NB4 (cell line): ENCODE measurements at regions not wholly inside any gene's neighbourhood (a gene's known extent, or its start where the extent isn't known, plus 50 kb on each side); places are given as distances from the start of the nearest gene placed in this dataset.

ENCODE experiments used
- DNase-seq: peaks from one replicate; pipeline ENCODE4 v3.0.0; 2010; ENCODE audit warnings: low read depth
- H3K4me3 ChIP-seq: one replicate; pipeline ENCODE4 v1.5.1; 2011; ENCODE audit warnings: mild to moderate bottlenecking, low read depth, low read length, moderate library complexity
- CTCF ChIP-seq: IDR thresholded peaks from one replicate; pipeline ENCODE4 v1.5.1; 2012; ENCODE audit warnings: low read depth, low read length
- MAX ChIP-seq: IDR thresholded peaks from 2 replicates; pipeline ENCODE4 v1.6.1; 2011; ENCODE audit warnings: low read depth, low read length
- MYC ChIP-seq: IDR thresholded peaks from 2 replicates; pipeline ENCODE4 v1.6.1; 2011; ENCODE audit warnings: low read depth, low read length
- POLR2A ChIP-seq: IDR thresholded peaks from 2 replicates; pipeline ENCODE4 v1.6.1; 2011; ENCODE audit warnings: mild to moderate bottlenecking; ENCODE audit not compliant: insufficient read length; ENCODE audit errors: extremely low read depth

GRCh38 chr1:110756506-110756905 lies 81.8 kb upstream of the KCNA3 start:
- H3K4me3 ChIP-seq = no peak overlapping the region
- TF ChIP-seq CTCF = no peak
- TF ChIP-seq MAX = no peak
- TF ChIP-seq POLR2A = no peak
- no peak for TF ChIP-seq MYC

GRCh38 chr1:110752941-110753725 lies 78.4 kb upstream of the KCNA3 start:
- TF ChIP-seq CTCF = no peak
- no peak for TF ChIP-seq POLR2A
- H3K4me3 ChIP-seq = no peak overlapping the region
- no peak for DNase-seq

More at GRCh38 chr1:110756506-110756905, 81.8 kb upstream of the KCNA3 start:
- no peak for DNase-seq

- no peak for DNase-seq
- no peak overlapping the region for H3K4me3 ChIP-seq
These were observed 75.8 kb upstream of the KCNA3 start for GRCh38 chr1:110750562-110750961.

GRCh38 chr1:110749960-110750359 lies 75.2 kb upstream of the KCNA3 start:
- no peak for TF ChIP-seq CTCF
- no peak for TF ChIP-seq POLR2A
- no peak for TF ChIP-seq MAX
- TF ChIP-seq MYC = no peak
- DNase-seq = no peak
- no peak overlapping the region for H3K4me3 ChIP-seq

More at GRCh38 chr1:110750562-110750961, 75.8 kb upstream of the KCNA3 start:
- no peak for TF ChIP-seq CTCF
- no peak for TF ChIP-seq MAX
- TF ChIP-seq POLR2A = no peak
- TF ChIP-seq MYC = no peak

- DNase-seq = peak; percentile 56
- no peak for TF ChIP-seq POLR2A
- no peak for TF ChIP-seq MYC
- no peak for TF ChIP-seq MAX
- TF ChIP-seq CTCF = no peak
These were observed 72.0 kb upstream of the KCNA3 start for GRCh38 chr1:110746644-110747259.

More at GRCh38 chr1:110746644-110747259, 72.0 kb upstream of the KCNA3 start:
- no peak overlapping the region for H3K4me3 ChIP-seq
